ENCODE measurements at regions not wholly inside any gene's neighbourhood (a gene's known extent, or its start where the extent isn't known, plus 50 kb on each side); places are given as distances from the start of the nearest gene placed in this dataset.

GRCh38 chr2:136171223-136171622 lies 53.3 kb upstream of the CXCR4 start:
- TF ChIP-seq EZH2 (IDR thresholded peaks at IDR 0.05; ENCODE audit: borderline replicate concordance, low read length) (no peak), CTCF (conservative IDR thresholded peaks at IDR 0.05 in 1 of 2, IDR thresholded peaks at IDR 0.05 in 1 of 2; ENCODE audit: extremely low read depth in 1 of 2, insufficient read depth in 1 of 2, low read depth in 1 of 2, low read length in 2 of 2) (no peak)

Data from mammary epithelial cell (primary cell).